IMR-90 (cell line): ENCODE measurements at regions not wholly inside any gene's neighbourhood (a gene's known extent, or its start where the extent isn't known, plus 50 kb on each side); places are given as distances from the start of the nearest gene placed in this dataset.

Experiments used
- ATAC-seq: fragments of 200-7000 bp; cut with Tn5 transposase; 2 replicates; pipeline ENCODE4 v1.9.1; 2020; ENCODE audit warnings: low read depth, mild to moderate bottlenecking, moderate library complexity
- BruUV-seq: library from RNA; stranded (reverse); fragments of 400-500 nt; replicated peaks from 2 replicates; lab custom pipeline; 2021; lab: Mats Ljungman, UMichigan
- CTCF ChIA-PET: fragments of 300-600 bp; formaldehyde crosslinking; extraction: SDS; loops from one replicate; lab custom pipeline; 2021; ENCODE audit warnings: antibody characterized with exemption; lab: Yijun Ruan, JAX
- POLR2A ChIA-PET: fragments of 300-600 bp; sonication (Branson Sonifier 250); formaldehyde crosslinking; loops from one replicate; lab custom pipeline; 2022; ENCODE audit warnings: antibody characterized with exemption; ENCODE audit not compliant: unreplicated experiment; lab: Charles Lee
- DNase-seq: peaks from one replicate; pipeline ENCODE4 v3.0.0; 2013
- H2AFZ ChIP-seq: replicated peaks from 2 replicates; pipeline ENCODE3; 2013; ENCODE audit warnings: low read length, mild to moderate bottlenecking; ENCODE audit not compliant: poor library complexity
- H2AK5ac ChIP-seq: 2 replicates; pipeline ENCODE4 v1.6.1; 2013; ENCODE audit warnings: low read depth, low read length, inconsistent platforms
- H2AK9ac ChIP-seq: replicated peaks from 2 replicates; pipeline ENCODE3; 2013; ENCODE audit warnings: mild to moderate bottlenecking, low read depth, low read length, moderate library complexity; ENCODE audit not compliant: poor library complexity
- H2BK120ac ChIP-seq: 2 replicates; pipeline ENCODE4 v1.6.1; 2013; ENCODE audit warnings: low read depth, low read length, inconsistent platforms
- H2BK15ac ChIP-seq: 3 replicates; pipeline ENCODE4 v1.6.1; 2013; ENCODE audit warnings: low read depth, low read length, inconsistent platforms
- H2BK20ac ChIP-seq: 2 replicates; pipeline ENCODE4 v1.6.1; 2013; ENCODE audit warnings: low read depth, mild to moderate bottlenecking, inconsistent platforms, low read length, moderate library complexity
- H2BK5ac ChIP-seq: 2 replicates; pipeline ENCODE4 v1.6.1; 2013; ENCODE audit warnings: mild to moderate bottlenecking, low read depth, low read length, inconsistent platforms; ENCODE audit not compliant: poor library complexity, severe bottlenecking
- H3K14ac ChIP-seq: replicated peaks from 2 replicates; pipeline ENCODE4 v1.6.1; 2013; ENCODE audit warnings: low read depth, low read length, inconsistent platforms
- H3K18ac ChIP-seq: 2 replicates; pipeline ENCODE4 v1.6.1; 2013; ENCODE audit warnings: low read depth, low read length, control low read depth
- H3K23ac ChIP-seq: 2 replicates; pipeline ENCODE4 v1.6.1; 2013; ENCODE audit warnings: low read depth, low read length, inconsistent platforms
- H3K27ac ChIP-seq: 2 replicates; pipeline ENCODE4 v1.5.1; 2013; ENCODE audit warnings: mild to moderate bottlenecking, control low read depth, low read length; ENCODE audit not compliant: insufficient read depth
- H3K27me3 ChIP-seq: 2 replicates; pipeline ENCODE4 v1.6.1; 2013; ENCODE audit warnings: low read length; ENCODE audit not compliant: control insufficient read depth, insufficient read depth
- H3K36me3 ChIP-seq: 2 replicates; pipeline ENCODE4 v1.6.1; 2013; ENCODE audit warnings: low read length, mixed read lengths; ENCODE audit not compliant: control insufficient read depth, insufficient read depth
- H3K4ac ChIP-seq: 2 replicates; pipeline ENCODE4 v1.6.1; 2013; ENCODE audit warnings: low read depth, low read length, inconsistent platforms
- H3K4me1 ChIP-seq: 2 replicates; pipeline ENCODE4 v1.6.1; 2013; ENCODE audit warnings: low read length, mixed read lengths; ENCODE audit not compliant: control insufficient read depth, insufficient read depth
- H3K4me2 ChIP-seq: 2 replicates; pipeline ENCODE4 v1.6.1; 2013; ENCODE audit warnings: low read depth, mild to moderate bottlenecking, control low read depth, low read length, moderate library complexity
- H3K4me3 ChIP-seq: 2 replicates; pipeline ENCODE4 v1.5.1; 2013; ENCODE audit warnings: low read depth, mild to moderate bottlenecking, control low read depth, low read length, moderate library complexity; ENCODE audit not compliant: insufficient read depth
- H3K56ac ChIP-seq: 2 replicates; pipeline ENCODE4 v1.6.1; 2013; ENCODE audit warnings: low read length, inconsistent platforms; ENCODE audit not compliant: insufficient read depth; ENCODE audit errors: extremely low read depth
- H3K79me1 ChIP-seq, 2 experiments: 2 replicates each; pipeline ENCODE4 v1.6.1; 2013; ENCODE audit warnings: low read length in 2 of 2, inconsistent platforms in 1 of 2, low read depth in 1 of 2
- H3K9ac ChIP-seq: 2 replicates; pipeline ENCODE4 v1.6.1; 2013; ENCODE audit warnings: low read depth, low read length, control low read depth
- H3K9me1 ChIP-seq: 2 replicates; pipeline ENCODE4 v1.6.1; 2013; ENCODE audit warnings: low read length, inconsistent platforms; ENCODE audit not compliant: insufficient read depth
- H3K9me3 ChIP-seq: 2 replicates; pipeline ENCODE4 v1.6.1; 2013; ENCODE audit warnings: low read length; ENCODE audit not compliant: control insufficient read depth, insufficient read depth
- H4K20me1 ChIP-seq: 2 replicates; pipeline ENCODE4 v1.6.1; 2013; ENCODE audit warnings: low read length, inconsistent platforms; ENCODE audit not compliant: insufficient read depth
- H4K5ac ChIP-seq: 2 replicates; pipeline ENCODE4 v1.6.1; 2013; ENCODE audit warnings: mild to moderate bottlenecking, low read depth, low read length, control low read depth
- H4K8ac ChIP-seq, 2 experiments: 2 replicates each; pipeline ENCODE4 v1.6.1; 2013; ENCODE audit warnings: low read depth in 2 of 2, low read length in 2 of 2, control low read depth in 1 of 2, inconsistent platforms in 1 of 2
- H4K91ac ChIP-seq: 2 replicates; pipeline ENCODE4 v1.6.1; 2013; ENCODE audit warnings: low read depth, low read length, inconsistent platforms; ENCODE audit not compliant: insufficient read depth
- BHLHE40 ChIP-seq: fragments of 150-350 bp; IDR thresholded peaks from 2 replicates; pipeline ENCODE4 v1.6.1; 2016; ENCODE audit warnings: mild to moderate bottlenecking, low read depth, low read length
- CHD1 ChIP-seq: IDR thresholded peaks from 2 replicates; pipeline ENCODE4 v1.6.1; 2012; ENCODE audit warnings: low read depth, low read length, improper control_type of control experiment
- FOS ChIP-seq: fragments of 150-350 bp; IDR thresholded peaks from 2 replicates; pipeline ENCODE4 v1.6.1; 2016; ENCODE audit warnings: low read depth, low read length
- MAFK ChIP-seq: IDR thresholded peaks from 2 replicates; pipeline ENCODE4 v1.6.1; 2012; ENCODE audit warnings: low read depth, low read length, improper control_type of control experiment
- MAZ ChIP-seq: IDR thresholded peaks from 2 replicates; pipeline ENCODE4 v1.6.1; 2012; ENCODE audit warnings: low read depth, mild to moderate bottlenecking, low read length, improper control_type of control experiment, moderate library complexity, borderline replicate concordance
- NFE2L2 ChIP-seq: fragments of 150-350 bp; IDR thresholded peaks from 2 replicates; pipeline ENCODE4 v1.6.1; 2016; ENCODE audit warnings: low read depth, mild to moderate bottlenecking, low read length
- RAD21 ChIP-seq: IDR thresholded peaks from 2 replicates; pipeline ENCODE4 v1.6.1; 2012; ENCODE audit warnings: low read length, improper control_type of control experiment
- RFX5 ChIP-seq: IDR thresholded peaks from 2 replicates; pipeline ENCODE4 v1.8.0; 2012; ENCODE audit warnings: low read depth, mild to moderate bottlenecking, low read length, moderate library complexity
- dilution Hi-C: fragments of 300-500 bp; cut with HindIII; formaldehyde crosslinking; loops from one replicate; pipeline ENCODE4 v1.14.3; 2018; ENCODE audit warnings: low sequenced_read_pairs; ENCODE audit not compliant: unreplicated experiment
- in situ Hi-C: fragments of 300-500 bp; cut with MboI; formaldehyde crosslinking; loops from 3 replicates; pipeline ENCODE4 v1.14.3; 2019; ENCODE audit warnings: low sequenced_read_pairs, inconsistent platforms, mixed read lengths
- intact Hi-C: fragments of 100-400 bp; cut with micrococcal nuclease; formaldehyde crosslinking; loops from 2 replicates; pipeline ENCODE4 v1.10.0; 2022
- TF ChIP-seq, protein P1 (sequence below): conservative IDR thresholded peaks from 2 replicates; pipeline ENCODE4 v1.5.1; 2012; ENCODE audit warnings: mild to moderate bottlenecking, low read depth, low read length, improper control_type of control experiment
- TF ChIP-seq, protein P2 (sequence below): fragments of 150-350 bp; IDR thresholded peaks from 2 replicates; pipeline ENCODE4 v1.6.1; 2016; ENCODE audit warnings: low read depth, mild to moderate bottlenecking, low read length, moderate library complexity, borderline replicate concordance

DNA sequence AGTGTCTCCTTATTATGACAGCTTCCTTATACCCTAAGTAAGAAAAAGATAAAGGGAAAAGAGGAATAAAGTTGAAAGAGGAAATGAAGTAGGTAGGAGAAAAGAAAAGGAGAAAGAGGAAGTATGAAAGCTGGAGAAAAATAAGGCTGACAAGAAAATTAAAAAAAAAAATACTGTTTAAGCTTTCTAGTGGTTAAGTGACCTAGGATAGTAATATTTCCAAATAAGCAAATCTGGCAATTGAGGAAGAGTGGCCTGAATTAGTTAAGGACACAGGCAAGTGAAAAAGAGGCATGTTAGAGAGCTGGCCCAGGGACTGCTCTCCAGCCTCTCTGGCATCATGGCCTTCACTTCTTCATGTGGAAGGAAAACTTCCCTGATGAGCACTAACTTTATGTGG lies 76.5 kb upstream of the ADGRF1 start:
- no peaks in the 10 kb centered on the region for H3K79me1 ChIP-seq
- H3K9me1 ChIP-seq, result no peaks in the 10 kb centered on the region
- no peak overlapping the region for H3K23ac ChIP-seq
- no peak overlapping the region for H3K27ac ChIP-seq
- H3K14ac ChIP-seq, result no peak overlapping the region
- H4K91ac ChIP-seq, result no peak overlapping the region
- no peak overlapping the region for H4K8ac ChIP-seq
- TF ChIP-seq RFX5 (no peak), MAFK (no peak), FOS (no peak), BHLHE40 (no peak), CHD1 (no peak), RAD21 (no peak), MAZ (no peak), NFE2L2 (no peak)
- TF ChIP-seq, protein P1, sequence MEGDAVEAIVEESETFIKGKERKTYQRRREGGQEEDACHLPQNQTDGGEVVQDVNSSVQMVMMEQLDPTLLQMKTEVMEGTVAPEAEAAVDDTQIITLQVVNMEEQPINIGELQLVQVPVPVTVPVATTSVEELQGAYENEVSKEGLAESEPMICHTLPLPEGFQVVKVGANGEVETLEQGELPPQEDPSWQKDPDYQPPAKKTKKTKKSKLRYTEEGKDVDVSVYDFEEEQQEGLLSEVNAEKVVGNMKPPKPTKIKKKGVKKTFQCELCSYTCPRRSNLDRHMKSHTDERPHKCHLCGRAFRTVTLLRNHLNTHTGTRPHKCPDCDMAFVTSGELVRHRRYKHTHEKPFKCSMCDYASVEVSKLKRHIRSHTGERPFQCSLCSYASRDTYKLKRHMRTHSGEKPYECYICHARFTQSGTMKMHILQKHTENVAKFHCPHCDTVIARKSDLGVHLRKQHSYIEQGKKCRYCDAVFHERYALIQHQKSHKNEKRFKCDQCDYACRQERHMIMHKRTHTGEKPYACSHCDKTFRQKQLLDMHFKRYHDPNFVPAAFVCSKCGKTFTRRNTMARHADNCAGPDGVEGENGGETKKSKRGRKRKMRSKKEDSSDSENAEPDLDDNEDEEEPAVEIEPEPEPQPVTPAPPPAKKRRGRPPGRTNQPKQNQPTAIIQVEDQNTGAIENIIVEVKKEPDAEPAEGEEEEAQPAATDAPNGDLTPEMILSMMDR, result no peak
- TF ChIP-seq, protein P2, sequence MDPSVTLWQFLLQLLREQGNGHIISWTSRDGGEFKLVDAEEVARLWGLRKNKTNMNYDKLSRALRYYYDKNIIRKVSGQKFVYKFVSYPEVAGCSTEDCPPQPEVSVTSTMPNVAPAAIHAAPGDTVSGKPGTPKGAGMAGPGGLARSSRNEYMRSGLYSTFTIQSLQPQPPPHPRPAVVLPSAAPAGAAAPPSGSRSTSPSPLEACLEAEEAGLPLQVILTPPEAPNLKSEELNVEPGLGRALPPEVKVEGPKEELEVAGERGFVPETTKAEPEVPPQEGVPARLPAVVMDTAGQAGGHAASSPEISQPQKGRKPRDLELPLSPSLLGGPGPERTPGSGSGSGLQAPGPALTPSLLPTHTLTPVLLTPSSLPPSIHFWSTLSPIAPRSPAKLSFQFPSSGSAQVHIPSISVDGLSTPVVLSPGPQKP, result no peak
- no peak for ATAC-seq
- H3K27me3 ChIP-seq, result no peaks in the 10 kb centered on the region
- H3K9me3 ChIP-seq, result no peaks in the 10 kb centered on the region
- H2BK120ac ChIP-seq, result no peak overlapping the region
- H3K4me1 ChIP-seq, result no peaks in the 10 kb centered on the region
- POLR2A ChIA-PET, result no interaction called here
- CTCF ChIA-PET, result no interaction called here
- H2BK20ac ChIP-seq, result no peak overlapping the region
- no peak overlapping the region for H2AK5ac ChIP-seq
- H2BK5ac ChIP-seq, result no peak overlapping the region
- H3K56ac ChIP-seq, result no peak overlapping the region
- DNase-seq, result no peak
- H4K5ac ChIP-seq, result no peak overlapping the region
- no peak overlapping the region for H2AK9ac ChIP-seq
- no peak overlapping the region for H3K4ac ChIP-seq
- H3K18ac ChIP-seq, result no peak overlapping the region
- no peaks in the 10 kb centered on the region for H3K36me3 ChIP-seq
- dilution Hi-C loops, result no loop called here
- H3K9ac ChIP-seq, result no peak overlapping the region
- no peak overlapping the region for H3K4me3 ChIP-seq
- intact Hi-C loops, result no loop called here
- H2BK15ac ChIP-seq, result no peak overlapping the region
- no peak overlapping the region for H3K4me2 ChIP-seq
- in situ Hi-C loops, result no loop called here
- no peaks in the 10 kb centered on the region for H4K20me1 ChIP-seq
- no TSS peak for BruUV-seq
- no peak overlapping the region for H2AFZ ChIP-seq
